ENCODE measurements at regions not wholly inside any gene's neighbourhood (a gene's known extent, or its start where the extent isn't known, plus 50 kb on each side); places are given as distances from the start of the nearest gene placed in this dataset.
"Not testable (repeated sequence)": the region's sequence is repeated elsewhere in the genome, so short reads cannot be mapped to it uniquely, and the experiment has no call there.

- no peak for DNase-seq
- Histone ChIP-seq H3K4me3 (ENCODE audit: low read depth, low read length) (no peak overlapping the region), H3K36me3 (no peaks in the 10 kb centered on the region), H3K27me3 (ENCODE audit: insufficient read depth, low read depth, severe bottlenecking) (no peaks in the 10 kb centered on the region), H3K27ac (no peak overlapping the region), H3K9me3 (ENCODE audit: severe bottlenecking) (peaks cover 5% of the 10 kb centered on the region)
- TF ChIP-seq CTCF (IDR thresholded peaks at IDR 0.05; ENCODE audit: low read depth, low read length) = no peak
These were observed 284.9 kb upstream of the COBL start for GRCh38 chr7:51601461-51601860.

- not testable (repeated sequence) for H3K9me3 ChIP-seq (ENCODE audit: severe bottlenecking); H3K27ac ChIP-seq; DNase-seq; H3K4me3 ChIP-seq (ENCODE audit: low read depth, low read length); H3K36me3 ChIP-seq; H3K27me3 ChIP-seq (ENCODE audit: insufficient read depth, low read depth, severe bottlenecking)
These were observed 283.3 kb upstream of the COBL start for GRCh38 chr7:51599935-51600334.

- DNase-seq = peak; percentile 69
- H3K4me3 ChIP-seq (ENCODE audit: low read depth, low read length) = peak overlapping the region; percentile 46
- H3K27ac ChIP-seq = peak overlapping the region; percentile 91
- H3K36me3 ChIP-seq = no peaks in the 10 kb centered on the region
- H3K27me3 ChIP-seq (ENCODE audit: insufficient read depth, low read depth, severe bottlenecking) = no peaks in the 10 kb centered on the region
- peaks cover 11% of the 10 kb centered on the region for H3K9me3 ChIP-seq (ENCODE audit: severe bottlenecking)
- no peak for TF ChIP-seq CTCF (IDR thresholded peaks at IDR 0.05; ENCODE audit: low read depth, low read length)
These were observed 277.0 kb upstream of the COBL start for GRCh38 chr7:51593628-51594027.

- Histone ChIP-seq H3K27ac (peak overlapping the region; percentile 91), H3K4me3 (ENCODE audit: low read depth, low read length) (peak overlapping the region; percentile 46), H3K9me3 (ENCODE audit: severe bottlenecking) (peaks cover 6% of the 10 kb centered on the region), H3K27me3 (ENCODE audit: insufficient read depth, low read depth, severe bottlenecking) (no peaks in the 10 kb centered on the region), H3K36me3 (no peaks in the 10 kb centered on the region)
- peak; percentile 87 for DNase-seq
- no peak for TF ChIP-seq CTCF (IDR thresholded peaks at IDR 0.05; ENCODE audit: low read depth, low read length)
These were observed 276.4 kb upstream of the COBL start for GRCh38 chr7:51592842-51593599.

GRCh38 chr7:51591223-51591622 is 274.6 kb upstream of the COBL start:
- Histone ChIP-seq H3K9me3 (ENCODE audit: severe bottlenecking) (peaks cover 11% of the 10 kb centered on the region), H3K4me3 (ENCODE audit: low read depth, low read length) (no peak overlapping the region), H3K27ac (peak overlapping the region; percentile 17; the same call in 1 of the 2 replicates), H3K36me3 (no peaks in the 10 kb centered on the region), H3K27me3 (ENCODE audit: insufficient read depth, low read depth, severe bottlenecking) (no peaks in the 10 kb centered on the region)
- no peak for DNase-seq
- TF ChIP-seq CTCF (IDR thresholded peaks at IDR 0.05; ENCODE audit: low read depth, low read length) = no peak

- TF ChIP-seq CTCF (IDR thresholded peaks at IDR 0.05; ENCODE audit: low read depth, low read length) = no peak
- Histone ChIP-seq H3K4me3 (ENCODE audit: low read depth, low read length) (no peak overlapping the region), H3K36me3 (no peaks in the 10 kb centered on the region), H3K9me3 (ENCODE audit: severe bottlenecking) (peaks cover 14% of the 10 kb centered on the region), H3K27me3 (ENCODE audit: insufficient read depth, low read depth, severe bottlenecking) (no peaks in the 10 kb centered on the region), H3K27ac (peak overlapping the region; percentile 17)
- peak; percentile 24 for DNase-seq
These were observed 274.1 kb upstream of the COBL start for GRCh38 chr7:51590746-51591145.

Data from WERI-Rb-1 (cell line).